ENCODE measurements at regions not wholly inside any gene's neighbourhood (a gene's known extent, or its start where the extent isn't known, plus 50 kb on each side); places are given as distances from the start of the nearest gene placed in this dataset.

GRCh38 chr13:62684359-62684758, 1268.7 kb upstream of the PCDH20 start:
- RAD21 ChIA-PET (ENCODE audit: low non-redundant PET in 1 of 2, low total read pairs in 2 of 2, uncharacterized antibody in 2 of 2, unreplicated experiment in 2 of 2): no interaction called here
- Histone ChIP-seq H3K9me3 (ENCODE audit: control insufficient read depth in 1 of 2, insufficient read depth in 1 of 2, low read depth in 1 of 2, low read length in 2 of 2) (no peaks in the 10 kb centered on the region), H3K4me1 (ENCODE audit: control insufficient read depth in 1 of 2, insufficient read depth in 2 of 2, low read length in 2 of 2) (no peaks in the 10 kb centered on the region; a peak in 1 of 4 replicates), H4K20me1 (ENCODE audit: insufficient read depth) (no peaks in the 10 kb centered on the region), H3K36me3 (ENCODE audit: control insufficient read depth in 1 of 2, insufficient read depth in 2 of 2, low read length in 2 of 2) (no peaks in the 10 kb centered on the region), H3K4me3 (replicated peaks in 1 of 2; ENCODE audit: low read depth in 1 of 2, low read length in 2 of 2) (no peak overlapping the region), H3K79me2 (ENCODE audit: insufficient read depth, low read length) (no peaks in the 10 kb centered on the region), H3K9me2 (ENCODE audit: insufficient read depth) (no peaks in the 10 kb centered on the region), H2AFZ (ENCODE audit: low read depth, low read length, poor library complexity, severe bottlenecking) (no peak overlapping the region), H3K4me2 (ENCODE audit: low read length) (no peak overlapping the region), H3K27me3 (ENCODE audit: insufficient read depth, low read length) (no peaks in the 10 kb centered on the region), H3K9ac (ENCODE audit: low read length) (no peak overlapping the region), H3K27ac (ENCODE audit: low read depth, low read length) (no peak overlapping the region)
- CTCF ChIA-PET: no interaction called here
- intact Hi-C loops (cut with micrococcal nuclease): no loop called here
- ATAC-seq (no peak), DNase-seq (ENCODE audit: low read depth, low spot score) (no peak)
- POLR2A ChIA-PET: no interaction called here
- BruUV-seq (replicated peaks): no TSS peak
- no peak for TF ChIP-seq YY1 (IDR thresholded peaks at IDR 0.05; ENCODE audit: extremely low read depth, insufficient replicate concordance, low read depth, low read length)
- TF ChIP-seq CBX3 (IDR thresholded peaks at IDR 0.05; ENCODE audit: low read depth): no peak
- no peak for TF ChIP-seq POLR2AphosphoS5 (IDR thresholded peaks at IDR 0.05; ENCODE audit: low read depth, low read length)
- no peak for TF ChIP-seq MAX (IDR thresholded peaks at IDR 0.05)
- TF ChIP-seq CTCF (IDR thresholded peaks at IDR 0.05 in 2 of 3, conservative IDR thresholded peaks at IDR 0.05 in 1 of 3; ENCODE audit: borderline replicate concordance in 1 of 3, insufficient read depth in 1 of 3, low read depth in 2 of 3, low read length in 2 of 3): no peak
- TF ChIP-seq RAD21 (IDR thresholded peaks at IDR 0.05; ENCODE audit: low read depth): no peak

GRCh38 chr13:62682788-62683187, 1267.1 kb upstream of the PCDH20 start:
- ChIA-PET CTCF (no interaction called here), RAD21 (ENCODE audit: low non-redundant PET in 1 of 2, low total read pairs in 2 of 2, uncharacterized antibody in 2 of 2, unreplicated experiment in 2 of 2) (no interaction called here), POLR2A (no interaction called here)
- intact Hi-C loops (cut with micrococcal nuclease): no loop called here
- Histone ChIP-seq H3K79me2 (ENCODE audit: insufficient read depth, low read length) (no peaks in the 10 kb centered on the region), H3K36me3 (ENCODE audit: control insufficient read depth in 1 of 2, insufficient read depth in 2 of 2, low read length in 2 of 2) (no peaks in the 10 kb centered on the region), H2AFZ (ENCODE audit: low read depth, low read length, poor library complexity, severe bottlenecking) (peak overlapping the region; percentile 84), H3K27me3 (ENCODE audit: insufficient read depth, low read length) (no peaks in the 10 kb centered on the region), H3K4me1 (ENCODE audit: control insufficient read depth in 1 of 2, insufficient read depth in 2 of 2, low read length in 2 of 2) (no peaks in the 10 kb centered on the region; a peak in 1 of 4 replicates), H3K9me3 (ENCODE audit: control insufficient read depth in 1 of 2, insufficient read depth in 1 of 2, low read depth in 1 of 2, low read length in 2 of 2) (no peaks in the 10 kb centered on the region), H3K9ac (ENCODE audit: low read length) (no peak overlapping the region), H3K9me2 (ENCODE audit: insufficient read depth) (no peaks in the 10 kb centered on the region), H3K27ac (ENCODE audit: low read depth, low read length) (no peak overlapping the region), H4K20me1 (ENCODE audit: insufficient read depth) (no peaks in the 10 kb centered on the region), H3K4me2 (ENCODE audit: low read length) (no peak overlapping the region), H3K4me3 (replicated peaks in 1 of 2; ENCODE audit: low read depth in 1 of 2, low read length in 2 of 2) (no peak overlapping the region)
- DNase-seq (ENCODE audit: low read depth, low spot score): no peak
- no peak for ATAC-seq
- no TSS peak for BruUV-seq (replicated peaks)
- TF ChIP-seq TCF7L2 (IDR thresholded peaks at IDR 0.05; ENCODE audit: borderline replicate concordance, extremely low read depth, insufficient read depth, insufficient read length) (no peak), RAD21 (IDR thresholded peaks at IDR 0.05; ENCODE audit: low read depth) (no peak), EZH2phosphoT487 (IDR thresholded peaks at IDR 0.05; ENCODE audit: borderline replicate concordance) (no peak), FOSL1 (IDR thresholded peaks at IDR 0.05; ENCODE audit: low read depth) (no peak), CEBPB (IDR thresholded peaks at IDR 0.05; ENCODE audit: low read depth) (no peak), REST (IDR thresholded peaks at IDR 0.05; ENCODE audit: low read depth) (no peak), EGR1 (IDR thresholded peaks at IDR 0.05; ENCODE audit: low read depth) (no peak), ZBTB33 (IDR thresholded peaks at IDR 0.05; ENCODE audit: extremely low read depth, insufficient replicate concordance, low read length) (no peak)

All from HCT116 (cell line).